CD4-positive, alpha-beta T cell treated with Interleukin-10 for 1 hour (primary cell): ENCODE measurements at regions not wholly inside any gene's neighbourhood (a gene's known extent, or its start where the extent isn't known, plus 50 kb on each side); places are given as distances from the start of the nearest gene placed in this dataset.

Experiments used
- DNase-seq: peaks from one replicate; pipeline ENCODE4 v3.0.0-alpha.2; 2020

DNA sequence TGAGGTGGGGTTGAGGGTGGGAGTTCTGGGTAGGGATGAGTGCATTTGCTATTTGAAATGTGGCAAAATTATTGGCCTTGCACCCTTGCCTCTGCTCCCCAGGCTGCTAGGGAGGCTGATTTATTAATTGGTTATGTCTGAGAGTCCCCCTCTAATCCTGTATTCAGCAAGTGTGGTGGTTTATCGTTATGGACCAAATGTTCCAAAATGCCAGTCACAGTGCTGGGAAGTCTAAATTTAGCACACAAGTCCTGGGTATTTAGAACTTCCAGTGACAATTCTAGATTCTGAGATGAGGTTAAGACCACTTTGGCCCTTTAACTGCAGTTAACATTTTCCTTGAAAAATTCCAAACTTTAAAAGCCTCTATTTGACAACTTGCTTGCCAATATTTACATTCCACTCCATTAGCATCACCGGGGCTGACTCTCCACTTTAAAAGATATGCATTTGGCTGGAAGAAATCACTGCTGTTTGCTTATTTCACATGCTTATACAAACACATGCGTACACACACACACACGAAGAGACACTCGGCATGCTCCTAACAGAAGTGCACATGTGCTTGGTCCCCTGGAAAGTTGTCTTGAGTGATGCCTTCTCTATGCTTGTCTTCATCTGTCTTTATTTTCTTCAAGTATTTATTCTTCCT, 247.7 kb downstream of the IL20RB start:
- no peak for DNase-seq

DNA sequence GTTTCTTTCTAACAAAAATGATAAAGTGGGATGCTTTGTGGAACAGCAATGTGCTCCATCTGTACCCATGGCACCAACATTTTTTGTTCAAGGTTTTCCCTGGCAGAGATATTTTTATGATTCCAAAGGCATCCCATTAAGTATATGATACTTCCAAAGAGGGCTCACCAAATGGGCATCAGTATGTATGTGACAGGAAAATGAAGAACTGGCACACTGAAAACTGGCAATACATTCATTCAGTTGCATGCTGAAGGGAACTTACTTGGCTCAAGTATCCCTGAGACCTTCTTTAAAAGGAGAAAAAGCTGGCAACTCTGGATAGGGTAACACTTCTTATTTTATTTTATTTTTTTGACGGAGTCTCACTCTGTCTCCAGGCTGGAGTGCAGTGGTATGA, 249.8 kb downstream of the IL20RB start:
- no peak for DNase-seq

DNA sequence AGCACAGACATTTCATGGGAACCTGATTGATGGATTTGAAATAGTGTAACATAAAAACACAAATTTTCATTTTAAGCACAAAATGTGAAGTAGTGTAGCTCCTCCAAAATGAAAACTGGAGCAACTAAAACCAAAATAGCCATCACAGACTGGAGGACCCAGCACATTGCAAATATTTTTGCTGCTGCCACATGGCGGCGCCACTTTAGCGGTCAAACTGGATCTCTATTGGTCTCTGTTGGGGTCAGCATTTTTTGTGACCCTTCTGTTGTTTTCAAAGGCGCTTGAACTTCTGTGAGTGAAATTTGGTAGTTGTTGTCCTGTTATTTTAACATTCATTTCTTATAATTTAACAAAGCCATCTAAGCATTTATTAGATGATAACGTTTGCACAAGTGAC, 259.9 kb downstream of the IL20RB start:
- DNase-seq: no peak

DNA sequence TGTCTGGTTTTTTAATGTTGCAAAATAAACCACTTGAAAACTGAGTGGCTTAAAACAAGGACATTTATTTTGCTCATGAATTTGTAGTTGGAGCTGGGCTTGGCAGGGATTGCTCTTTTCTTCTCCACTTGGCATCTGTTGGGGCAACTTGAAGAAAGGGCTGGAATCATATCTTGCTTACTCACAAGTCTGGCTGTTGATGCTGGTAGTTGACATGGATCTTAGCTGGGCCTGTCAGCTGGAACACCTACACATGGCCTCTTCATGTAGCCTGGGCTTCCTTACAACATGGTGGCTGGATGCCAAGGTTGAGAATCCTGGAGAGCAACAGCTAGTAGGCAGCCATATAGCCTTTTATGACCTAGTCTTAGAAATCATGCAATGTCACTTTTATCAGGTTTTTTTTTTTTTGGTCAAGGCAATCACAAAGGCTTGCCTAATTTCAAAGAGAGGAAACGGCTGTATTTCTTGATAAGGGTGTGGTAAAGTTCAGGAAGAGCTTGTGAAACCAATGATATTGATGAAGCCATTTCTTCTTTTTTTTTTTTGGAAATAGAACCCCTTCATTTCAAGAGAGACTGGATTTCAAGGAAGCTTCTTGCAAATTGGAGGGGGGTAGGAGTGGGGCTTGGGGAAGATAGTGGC, 262.1 kb downstream of the IL20RB start:
- no peak for DNase-seq

DNA sequence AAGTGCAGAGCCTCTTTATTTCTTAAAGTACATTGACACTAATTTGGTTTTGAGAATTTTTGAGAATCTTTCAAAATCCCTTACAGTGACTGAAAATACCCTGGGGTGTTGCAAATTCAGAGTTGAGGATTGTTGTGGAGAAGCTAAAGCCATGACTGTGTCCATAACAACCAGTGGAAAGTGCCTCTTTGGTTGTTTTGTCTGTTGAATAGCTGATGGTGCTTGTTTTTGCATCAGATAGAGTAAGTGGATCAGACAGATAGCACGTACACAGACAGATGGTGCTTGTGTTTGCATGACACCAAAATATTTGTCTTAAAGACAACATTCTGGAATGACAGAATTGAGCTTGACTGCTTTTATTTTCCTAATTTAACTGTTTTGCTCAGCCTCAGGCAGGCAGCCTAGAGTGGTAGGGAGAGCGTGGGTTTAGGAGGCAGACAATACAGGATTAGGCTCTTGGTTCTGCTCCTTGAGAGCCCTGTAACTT, 265.0 kb downstream of the IL20RB start:
- DNase-seq: no peak

DNA sequence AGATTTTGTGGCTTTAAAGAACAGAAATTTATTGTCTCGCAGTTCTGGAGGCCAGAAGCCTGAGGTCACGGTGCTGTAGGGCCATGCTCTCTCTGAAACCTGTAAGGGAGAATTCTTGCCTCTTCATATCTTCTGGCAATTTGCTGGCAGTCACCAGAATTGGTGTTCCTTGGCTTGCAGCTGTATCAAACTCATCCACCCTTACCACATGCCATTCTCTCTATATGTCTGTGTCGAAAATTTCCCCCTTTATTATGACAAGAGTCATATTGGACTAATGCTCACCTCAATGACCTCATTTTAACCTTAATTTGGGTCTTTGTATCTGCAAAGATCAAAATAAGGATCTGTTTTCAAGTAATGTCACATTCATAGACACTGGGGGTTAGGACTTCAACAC, 266.7 kb downstream of the IL20RB start:
- DNase-seq: no peak

DNA sequence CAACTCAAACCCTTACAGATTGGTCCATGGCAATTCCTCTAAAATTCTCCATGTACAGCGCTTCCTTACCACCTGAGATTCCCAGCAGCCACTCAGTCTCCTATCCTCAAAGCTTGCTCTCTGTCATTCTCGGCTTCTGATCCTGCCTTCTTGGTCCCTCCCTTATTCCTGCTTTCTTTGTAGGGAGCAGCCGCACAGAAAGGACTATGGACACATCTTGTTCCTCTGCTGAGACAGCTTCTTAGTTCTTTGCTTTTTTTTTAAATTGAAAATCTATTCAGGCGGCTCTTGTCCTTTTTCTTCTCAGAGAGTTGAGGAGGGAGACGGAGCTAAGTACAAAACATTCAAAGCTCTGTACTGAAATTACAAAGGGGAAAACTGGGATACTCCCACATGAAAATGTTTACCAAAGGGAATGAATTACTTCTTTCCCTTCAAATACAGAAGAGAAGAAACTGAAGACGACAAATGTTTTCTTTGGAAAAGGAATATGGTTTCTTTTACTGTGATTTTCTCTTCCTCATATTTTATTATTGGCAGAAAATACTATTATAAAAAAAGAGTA, 285.1 kb downstream of the IL20RB start:
- no peak for DNase-seq

DNA sequence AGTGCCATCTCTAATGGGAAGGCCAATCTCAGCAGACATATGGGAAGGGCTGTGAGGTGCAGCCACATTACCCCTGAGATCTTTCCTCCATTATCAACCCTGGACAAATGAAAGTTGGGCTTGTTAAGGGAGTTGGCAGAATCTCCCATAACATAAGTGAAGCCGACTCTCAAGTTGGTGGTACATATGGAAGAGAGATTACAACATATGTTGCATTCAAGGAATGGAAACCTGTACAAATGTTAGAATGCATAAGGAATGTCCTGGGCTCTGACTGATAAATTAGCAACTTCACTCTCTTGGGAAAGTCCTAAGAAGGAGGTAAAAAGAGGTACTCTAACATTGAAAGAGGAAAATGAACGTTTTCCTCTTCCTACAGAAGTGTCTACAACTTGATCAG, 288.7 kb downstream of the IL20RB start:
- DNase-seq: no peak

DNA sequence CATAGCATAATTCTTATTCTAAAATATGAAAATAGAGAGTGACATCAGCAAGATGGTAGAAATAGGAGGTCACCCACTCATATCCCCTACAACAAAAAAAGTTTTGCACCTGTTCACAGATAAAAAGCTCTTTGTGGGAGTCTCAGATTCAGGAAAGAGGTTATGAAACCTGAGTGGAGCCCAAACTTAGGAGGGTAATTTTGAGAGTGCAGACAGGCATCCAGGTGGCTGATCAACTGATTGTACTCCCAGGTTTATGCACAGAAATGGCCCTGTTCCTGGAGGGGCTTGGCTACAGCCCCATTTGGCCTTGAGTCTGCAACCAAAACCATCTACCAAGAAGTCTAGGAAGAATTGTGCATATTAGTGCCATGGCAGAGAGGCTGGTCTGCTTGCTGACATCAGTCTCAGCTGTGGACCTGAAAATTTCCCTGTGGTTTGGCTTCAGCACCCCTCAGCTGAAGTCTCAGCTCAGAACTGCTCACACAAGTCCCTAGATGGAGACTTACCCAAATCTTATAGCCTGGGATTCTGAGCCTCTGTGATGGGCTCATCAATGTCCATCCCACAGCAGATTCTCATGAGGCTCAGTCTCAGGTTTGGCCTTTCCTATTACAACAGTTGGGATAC, 291.6 kb downstream of the IL20RB start:
- no peak for DNase-seq

DNA sequence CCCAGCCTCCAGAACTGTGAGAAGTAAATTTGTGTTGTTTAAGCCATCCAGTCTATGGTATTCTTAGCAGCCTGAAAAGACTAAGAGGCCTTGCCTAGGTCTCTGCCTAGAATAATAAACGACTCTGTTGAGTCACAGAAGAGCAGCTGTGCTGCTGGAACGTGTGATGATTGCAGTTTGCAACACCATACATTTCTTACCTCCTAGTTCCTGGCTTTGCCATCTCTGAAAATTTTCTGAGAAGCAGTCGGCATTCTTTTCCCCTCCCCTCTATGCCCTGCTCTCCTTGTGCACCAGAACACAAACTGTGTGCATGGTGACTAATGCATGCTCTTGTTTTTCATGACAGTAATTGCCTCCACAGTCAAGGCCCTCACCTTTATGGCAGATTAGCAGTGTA, 301.3 kb downstream of the IL20RB start:
- no peak for DNase-seq

DNA sequence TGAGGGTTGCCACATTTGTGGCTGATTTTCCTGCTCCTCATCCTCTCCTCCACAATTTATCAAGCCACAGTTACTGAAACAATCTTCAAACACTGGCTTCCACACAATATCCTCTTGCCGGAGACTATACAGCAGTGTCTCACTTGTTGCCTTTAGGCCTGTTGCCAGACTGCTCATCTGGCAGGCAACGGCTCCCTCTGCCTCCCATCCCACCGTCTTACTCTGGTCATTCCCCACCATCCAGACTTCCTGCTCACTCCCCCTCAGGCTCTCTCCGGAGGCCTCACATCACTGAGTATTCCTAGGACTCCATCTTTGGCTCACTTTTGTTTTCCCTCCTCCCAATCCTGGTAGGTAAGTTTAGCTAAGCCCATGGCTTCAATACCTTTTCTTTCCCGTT, 301.9 kb downstream of the IL20RB start:
- DNase-seq: no peak

DNA sequence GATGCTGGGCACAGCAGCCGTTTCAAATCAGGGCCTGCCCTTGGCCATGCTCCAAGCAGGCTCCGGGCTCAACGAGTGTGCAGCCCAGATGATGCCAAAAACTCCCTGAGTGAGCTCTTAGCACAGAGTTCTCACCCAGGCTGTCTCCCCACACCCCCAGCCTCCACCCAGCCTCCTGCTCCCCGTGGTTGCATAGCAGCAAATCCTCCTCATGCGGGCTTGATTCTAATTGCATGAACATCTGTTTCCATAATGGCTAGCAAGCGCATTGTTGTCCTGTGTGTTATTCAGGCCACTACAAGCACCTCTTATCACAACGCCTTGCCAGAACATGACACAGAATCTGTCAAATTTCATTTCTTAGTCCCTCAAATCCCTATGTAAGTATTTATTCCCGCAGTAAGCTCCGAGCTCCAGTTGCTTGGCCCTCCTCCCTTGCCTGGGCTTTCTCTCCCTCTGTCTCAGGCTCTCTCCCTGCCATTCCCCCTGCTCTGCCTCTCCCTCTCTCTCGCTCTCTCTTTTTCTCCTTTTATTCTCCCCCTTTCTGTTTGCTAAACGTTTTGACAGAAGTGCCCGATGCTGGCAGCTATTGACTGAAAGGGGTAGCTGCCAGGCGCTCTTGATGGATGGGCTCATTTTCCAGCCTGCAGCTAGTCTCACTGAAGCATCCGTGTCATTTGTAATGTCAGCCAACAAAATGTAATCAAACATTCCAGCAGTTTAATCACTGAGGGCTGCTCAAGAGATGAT, 306.5 kb downstream of the IL20RB start:
- DNase-seq: no peak

DNA sequence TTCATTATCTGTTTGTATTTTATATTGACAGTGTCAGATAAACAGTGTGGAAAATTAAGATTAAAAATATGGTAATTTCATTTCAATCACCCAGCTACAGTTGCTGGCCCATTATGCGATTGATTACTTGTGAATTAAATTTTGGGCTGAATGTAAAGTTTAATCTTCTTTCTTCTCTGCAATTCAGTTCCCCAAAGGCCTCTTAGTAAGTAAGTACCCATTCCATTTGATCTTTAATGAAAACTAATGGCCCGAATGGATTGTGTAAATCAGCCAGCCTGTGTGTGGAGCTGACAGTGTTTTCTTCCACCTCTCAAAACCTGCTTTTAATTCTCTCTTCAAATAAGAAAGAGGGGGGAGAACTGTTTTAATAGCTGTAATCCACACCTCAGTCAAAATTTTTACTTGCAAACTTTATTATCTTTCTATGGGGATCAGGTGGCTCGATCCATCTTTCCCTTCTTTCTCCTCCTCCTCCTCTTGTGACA, 307.1 kb downstream of the IL20RB start:
- no peak for DNase-seq

DNA sequence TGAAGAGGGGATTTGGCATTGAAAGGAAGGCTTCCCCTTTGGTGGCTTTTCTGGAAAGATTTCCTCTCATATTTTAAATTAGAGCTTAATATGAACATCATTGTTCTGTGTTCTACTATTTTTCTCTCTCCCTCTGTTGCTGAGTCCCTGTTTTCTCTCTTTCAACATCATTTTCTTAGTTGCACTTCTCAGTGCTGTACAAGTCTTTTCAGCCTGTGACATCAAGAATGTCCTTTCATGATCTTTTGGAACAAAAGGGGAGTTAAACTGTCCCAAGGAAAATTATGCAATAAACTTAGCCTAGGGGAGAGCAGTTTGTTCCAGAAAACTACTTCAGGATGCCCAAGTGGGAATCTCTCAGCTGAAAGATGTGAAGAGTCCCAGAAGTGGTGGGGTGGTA, 325.1 kb downstream of the IL20RB start:
- DNase-seq: no peak

DNA sequence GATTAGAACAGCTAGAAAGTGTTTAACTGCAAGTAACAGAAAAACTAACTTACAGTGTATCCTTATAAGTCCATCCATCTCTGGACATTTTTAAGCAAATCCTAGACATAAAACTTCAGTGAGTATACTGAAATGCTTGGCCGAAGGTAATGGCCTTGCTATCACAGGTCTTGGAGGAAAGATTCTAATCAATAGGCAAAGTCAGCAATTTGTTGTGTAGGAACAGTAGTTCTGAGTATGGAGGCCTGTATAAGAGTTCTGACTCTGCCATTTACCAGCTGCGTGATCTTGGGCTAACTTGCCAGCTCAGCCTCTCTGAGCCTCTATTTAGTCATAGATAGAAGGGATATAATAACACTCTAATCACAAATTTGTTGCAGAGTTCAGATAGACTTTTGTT, 328.1 kb downstream of the IL20RB start:
- DNase-seq: no peak

DNA sequence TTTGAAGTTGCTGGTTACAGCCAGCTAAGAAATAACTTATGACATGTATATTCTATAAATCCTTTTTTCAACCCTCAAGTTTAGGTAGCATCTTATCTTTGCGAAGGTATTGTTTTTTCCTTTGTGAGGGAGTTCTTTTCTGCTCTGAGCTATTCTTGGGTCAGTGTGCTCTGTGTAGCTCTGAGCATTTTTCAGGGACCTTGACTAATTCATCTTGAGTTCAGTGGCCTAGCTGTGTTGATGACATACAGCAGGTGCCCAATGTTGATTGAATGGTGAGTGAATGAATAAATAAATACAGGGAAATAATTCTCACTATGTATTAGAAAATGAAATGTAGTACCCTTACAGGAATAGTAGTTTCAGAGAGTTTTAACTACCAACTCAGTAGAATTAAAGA, 335.3 kb downstream of the IL20RB start:
- DNase-seq: no peak

DNA sequence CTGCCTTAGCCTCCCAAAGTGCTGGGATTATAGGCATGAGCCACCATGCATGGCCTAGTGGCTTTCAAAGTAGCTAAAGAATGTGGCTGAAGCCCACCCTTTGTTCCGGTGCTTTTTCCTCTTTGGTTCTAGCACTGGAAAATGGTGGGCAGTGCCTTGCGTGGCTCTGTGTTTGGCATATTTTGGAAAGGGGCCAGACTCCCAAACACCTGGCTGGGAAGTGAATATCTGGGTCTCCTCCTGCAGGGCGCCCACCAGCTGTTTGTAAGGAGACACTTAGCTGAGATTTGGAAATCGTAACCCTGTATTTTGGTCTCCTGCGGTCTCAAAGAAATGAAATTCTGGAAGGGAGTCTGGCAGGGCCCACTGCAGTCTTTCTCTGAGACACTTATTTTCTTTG, 336.4 kb downstream of the IL20RB start:
- no peak for DNase-seq

DNA sequence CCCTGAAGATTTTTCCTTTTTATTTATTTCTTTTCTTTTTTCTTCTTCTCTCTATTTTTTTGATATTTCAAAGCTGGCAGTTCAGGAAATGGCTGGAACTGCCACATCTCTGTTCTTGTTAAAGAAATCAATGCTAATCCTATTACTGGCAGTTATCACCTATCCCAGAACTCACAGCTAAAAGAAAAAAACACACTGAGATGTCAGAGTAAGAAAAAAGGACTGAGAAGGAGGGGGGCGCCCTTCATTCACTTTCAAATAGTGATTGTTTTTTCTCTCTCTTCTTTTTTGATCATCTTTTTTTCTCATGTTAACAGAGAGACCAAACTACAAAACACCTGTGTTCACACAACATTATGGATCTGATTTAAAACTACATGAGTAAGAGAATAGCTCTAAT, 337.1 kb downstream of the IL20RB start:
- no peak for DNase-seq

DNA sequence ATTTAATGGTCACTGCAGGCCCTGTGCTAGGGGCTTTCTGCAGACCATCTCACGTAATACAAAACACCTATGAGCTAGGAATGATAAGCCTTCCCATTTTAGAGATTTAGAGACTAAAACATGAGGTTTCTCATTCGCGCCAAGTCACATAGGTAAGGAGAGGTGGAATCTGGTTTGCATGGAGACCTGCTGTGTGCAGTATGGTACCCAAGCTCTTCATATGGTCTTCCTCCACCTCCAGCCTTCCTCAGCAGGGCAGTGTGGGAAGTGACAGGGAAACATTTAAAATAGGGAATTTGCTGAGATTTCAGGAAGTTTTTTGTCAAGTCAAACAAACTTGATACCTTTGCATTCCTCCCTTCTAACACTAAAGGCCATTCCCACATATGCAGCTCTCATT, 337.6 kb downstream of the IL20RB start:
- no peak for DNase-seq

DNA sequence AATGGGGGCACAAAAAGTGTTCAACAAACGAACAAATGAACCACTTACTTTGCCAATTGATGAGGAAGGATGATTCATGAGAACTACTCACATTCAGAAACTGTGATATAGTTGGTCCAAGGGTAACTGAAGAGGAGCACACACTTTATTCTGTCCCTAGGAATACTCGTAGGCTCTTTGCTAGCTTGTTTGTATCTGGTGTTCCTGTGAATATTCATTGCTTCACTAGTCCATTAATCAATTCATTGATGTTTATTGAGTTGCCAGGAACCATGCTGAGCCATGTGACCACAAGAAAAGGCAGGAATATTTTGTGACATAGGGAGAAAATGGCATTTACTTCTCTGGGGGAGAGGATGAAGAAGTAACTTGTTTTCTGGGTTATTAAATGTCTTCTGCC, 338.3 kb downstream of the IL20RB start:
- no peak for DNase-seq

DNA sequence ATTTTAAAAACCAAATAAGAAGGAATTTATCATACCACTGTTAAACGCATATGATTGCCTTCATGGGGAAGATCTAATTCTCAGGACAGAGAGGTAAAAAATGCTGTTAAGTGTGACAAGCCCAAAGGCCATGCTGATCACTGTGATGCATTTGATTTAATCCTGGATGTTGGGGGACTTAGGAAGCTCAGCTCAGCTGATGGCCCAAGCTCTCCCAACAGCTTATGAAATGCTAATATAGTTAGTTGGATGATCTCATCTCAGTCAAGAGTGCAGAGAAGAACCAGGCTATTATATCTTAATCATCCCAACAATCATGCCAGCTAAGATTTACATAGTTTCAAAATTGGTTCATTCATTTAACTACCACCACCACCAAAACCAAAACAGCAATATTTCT, 340.0 kb downstream of the IL20RB start:
- no peak for DNase-seq

DNA sequence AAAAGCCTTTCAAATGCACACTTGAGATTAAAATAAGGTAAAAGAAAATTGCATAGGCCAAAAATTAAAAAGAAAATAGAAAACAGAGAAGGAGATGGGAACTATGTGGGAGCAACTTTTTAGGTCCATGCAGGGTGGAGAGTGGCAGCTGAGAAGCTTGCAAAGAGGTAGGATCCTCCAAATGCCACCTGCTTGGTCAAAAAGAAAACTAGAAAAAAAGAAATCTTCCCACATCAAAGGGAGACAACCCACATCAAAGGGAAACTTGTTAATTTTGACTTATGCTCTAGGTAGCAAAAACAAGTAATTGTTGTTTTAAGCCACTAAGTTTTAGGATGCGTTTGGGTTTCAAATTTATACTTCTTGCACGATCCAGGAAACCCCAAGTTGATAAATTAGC, 342.9 kb downstream of the IL20RB start:
- DNase-seq: no peak

DNA sequence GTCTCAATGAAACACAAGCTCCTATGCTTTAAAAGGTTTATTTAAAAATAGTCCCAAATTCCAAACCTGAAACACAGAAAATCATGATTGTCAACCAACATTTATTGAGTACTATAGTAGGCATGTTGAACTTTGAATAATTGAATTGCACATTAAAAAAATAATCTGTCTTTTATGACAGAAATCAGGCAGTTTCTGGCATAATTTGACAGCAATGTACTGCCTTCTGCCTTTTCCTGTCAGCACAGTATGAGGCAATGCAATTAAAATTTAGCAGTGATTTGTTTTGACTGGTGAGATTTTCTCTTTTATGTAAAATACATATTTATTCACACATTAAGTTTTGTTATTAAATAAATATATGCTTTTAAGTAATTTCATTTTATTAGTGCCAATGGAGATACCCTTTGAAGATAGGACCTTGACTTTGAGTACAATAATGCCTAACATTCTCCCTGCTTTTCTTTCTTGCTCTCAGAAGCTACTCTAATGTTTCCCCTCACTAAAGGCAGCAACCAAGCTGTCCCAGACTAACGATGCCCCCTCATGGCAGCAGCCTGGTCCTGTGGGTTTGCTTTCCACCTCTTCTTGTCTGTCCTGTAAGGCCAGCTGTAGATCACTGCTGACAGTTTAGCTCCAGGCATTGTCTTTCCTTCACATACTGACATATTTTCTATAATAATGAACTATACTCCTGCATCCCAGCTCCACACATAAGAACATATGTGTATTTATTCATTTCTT, 346.7 kb downstream of the IL20RB start:
- no peak for DNase-seq
